RWPE2 (cell line): ENCODE measurements at regions not wholly inside any gene's neighbourhood (a gene's known extent, or its start where the extent isn't known, plus 50 kb on each side); places are given as distances from the start of the nearest gene placed in this dataset.

Experiments used
- ATAC-seq: fragments of 200-7000 bp; cut with Tn5 transposase; 3 replicates; pipeline ENCODE4 v1.9.1; 2021; ENCODE audit warnings: low read depth
- DNase-seq: peaks from one replicate; pipeline ENCODE4 v3.0.0-alpha.2; 2020; ENCODE audit warnings: low spot score
- H3K27ac ChIP-seq: fragments of 450-650 bp; 2 replicates; pipeline ENCODE4 v1.5.1; 2017; ENCODE audit warnings: mild to moderate bottlenecking; ENCODE audit not compliant: poor library complexity, severe bottlenecking
- H3K27me3 ChIP-seq: fragments of 250-450 bp; sonication (Bioruptor Pico); 2 replicates; pipeline ENCODE4 v1.5.1; 2021; ENCODE audit warnings: mild to moderate bottlenecking, moderate library complexity; ENCODE audit not compliant: insufficient read depth, poor library complexity, severe bottlenecking
- H3K36me3 ChIP-seq: fragments of 250-450 bp; sonication (Bioruptor Pico); 2 replicates; pipeline ENCODE4 v1.5.1; 2020; ENCODE audit warnings: low read depth, mild to moderate bottlenecking, moderate library complexity
- H3K4me1 ChIP-seq: fragments of 250-450 bp; sonication (Bioruptor Pico); 2 replicates; pipeline ENCODE4 v1.5.1; 2021; ENCODE audit warnings: mild to moderate bottlenecking, moderate library complexity; ENCODE audit not compliant: insufficient read depth, poor library complexity, severe bottlenecking
- H3K4me3 ChIP-seq: fragments of 250-450 bp; sonication (Bioruptor Pico); 2 replicates; pipeline ENCODE4 v1.5.1; 2021; ENCODE audit warnings: mild to moderate bottlenecking, moderate library complexity; ENCODE audit not compliant: severe bottlenecking
- H3K9me3 ChIP-seq: fragments of 250-450 bp; sonication (Bioruptor Pico); 2 replicates; pipeline ENCODE4 v1.5.1; 2021; ENCODE audit warnings: mild to moderate bottlenecking, moderate library complexity; ENCODE audit not compliant: severe bottlenecking
- CTCF ChIP-seq: fragments of 450-650 bp; IDR thresholded peaks from one replicate; pipeline ENCODE4 v1.5.1; 2017; ENCODE audit warnings: mild to moderate bottlenecking, moderate library complexity; ENCODE audit not compliant: poor library complexity, severe bottlenecking

GRCh38 chrX:39805825-39806224 lies 291.9 kb downstream of the BCOR start:
- H3K27me3 ChIP-seq, result no peaks in the 10 kb centered on the region
- ATAC-seq (no peak), DNase-seq (no peak)
- no peaks in the 10 kb centered on the region for H3K9me3 ChIP-seq
- H3K27ac ChIP-seq, result no peak overlapping the region
- no peak overlapping the region for H3K4me3 ChIP-seq
- H3K4me1 ChIP-seq, result peaks cover 6% of the 10 kb centered on the region
- TF ChIP-seq CTCF, result no peak
- no peaks in the 10 kb centered on the region for H3K36me3 ChIP-seq

- no peak for ATAC-seq
- TF ChIP-seq CTCF, result no peak
- Histone ChIP-seq H3K4me1 (peaks cover 6% of the 10 kb centered on the region), H3K27ac (no peak overlapping the region), H3K36me3 (no peaks in the 10 kb centered on the region), H3K4me3 (no peak overlapping the region), H3K9me3 (no peaks in the 10 kb centered on the region), H3K27me3 (no peaks in the 10 kb centered on the region)
- no peak for DNase-seq
Measured at GRCh38 chrX:39808471-39808917, 289.3 kb downstream of the BCOR start.

GRCh38 chrX:39809331-39809730 lies 288.4 kb downstream of the BCOR start:
- no peak for TF ChIP-seq CTCF
- Histone ChIP-seq H3K4me1 (peaks cover 6% of the 10 kb centered on the region), H3K9me3 (no peaks in the 10 kb centered on the region), H3K27ac (no peak overlapping the region), H3K4me3 (no peak overlapping the region), H3K27me3 (no peaks in the 10 kb centered on the region), H3K36me3 (no peaks in the 10 kb centered on the region)
- no peak for DNase-seq
- ATAC-seq, result peak; percentile 58

- no peak for DNase-seq
- Histone ChIP-seq H3K27ac (no peak overlapping the region), H3K27me3 (no peaks in the 10 kb centered on the region), H3K4me3 (no peak overlapping the region), H3K36me3 (no peaks in the 10 kb centered on the region), H3K4me1 (peaks cover 6% of the 10 kb centered on the region), H3K9me3 (no peaks in the 10 kb centered on the region)
- ATAC-seq, result no peak
- no peak for TF ChIP-seq CTCF
Measured at GRCh38 chrX:39810901-39811300, 286.9 kb downstream of the BCOR start.

- Histone ChIP-seq H3K27ac (no peak overlapping the region), H3K4me1 (peaks cover 6% of the 10 kb centered on the region), H3K9me3 (no peaks in the 10 kb centered on the region), H3K4me3 (no peak overlapping the region), H3K27me3 (no peaks in the 10 kb centered on the region), H3K36me3 (no peaks in the 10 kb centered on the region)
- ATAC-seq (no peak), DNase-seq (no peak)
- TF ChIP-seq CTCF, result no peak
Measured at GRCh38 chrX:39811376-39811775, 286.4 kb downstream of the BCOR start.
